ENCODE measurements at regions not wholly inside any gene's neighbourhood (a gene's known extent, or its start where the extent isn't known, plus 50 kb on each side); places are given as distances from the start of the nearest gene placed in this dataset.

DNA sequence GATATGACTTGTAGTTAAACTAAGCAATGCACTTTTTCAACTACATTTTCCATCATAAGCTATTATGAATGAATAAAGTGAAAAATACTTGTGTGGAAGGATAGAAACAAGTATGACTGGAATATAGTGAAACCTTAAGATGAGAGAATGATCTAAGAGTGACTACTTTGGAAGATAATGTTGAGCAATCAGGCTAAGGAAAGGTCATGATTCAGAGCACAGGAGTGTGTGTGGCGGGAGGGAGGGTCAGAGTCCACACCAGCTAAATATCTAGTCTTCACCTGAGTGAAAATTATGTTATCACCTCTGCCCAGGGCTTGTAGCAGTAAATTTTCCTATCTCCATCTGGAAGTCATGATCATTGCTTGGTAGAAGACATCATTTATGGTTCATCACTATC, 833.4 kb upstream of the ATXN8OS start (continued):
- TF ChIP-seq ZNF266 (tag by site-specific recombination; IDR thresholded peaks at IDR 0.05; ENCODE audit: low read depth) = no peak
- no peak for TF ChIP-seq GFI1B (tag by site-specific recombination; IDR thresholded peaks at IDR 0.05)

DNA sequence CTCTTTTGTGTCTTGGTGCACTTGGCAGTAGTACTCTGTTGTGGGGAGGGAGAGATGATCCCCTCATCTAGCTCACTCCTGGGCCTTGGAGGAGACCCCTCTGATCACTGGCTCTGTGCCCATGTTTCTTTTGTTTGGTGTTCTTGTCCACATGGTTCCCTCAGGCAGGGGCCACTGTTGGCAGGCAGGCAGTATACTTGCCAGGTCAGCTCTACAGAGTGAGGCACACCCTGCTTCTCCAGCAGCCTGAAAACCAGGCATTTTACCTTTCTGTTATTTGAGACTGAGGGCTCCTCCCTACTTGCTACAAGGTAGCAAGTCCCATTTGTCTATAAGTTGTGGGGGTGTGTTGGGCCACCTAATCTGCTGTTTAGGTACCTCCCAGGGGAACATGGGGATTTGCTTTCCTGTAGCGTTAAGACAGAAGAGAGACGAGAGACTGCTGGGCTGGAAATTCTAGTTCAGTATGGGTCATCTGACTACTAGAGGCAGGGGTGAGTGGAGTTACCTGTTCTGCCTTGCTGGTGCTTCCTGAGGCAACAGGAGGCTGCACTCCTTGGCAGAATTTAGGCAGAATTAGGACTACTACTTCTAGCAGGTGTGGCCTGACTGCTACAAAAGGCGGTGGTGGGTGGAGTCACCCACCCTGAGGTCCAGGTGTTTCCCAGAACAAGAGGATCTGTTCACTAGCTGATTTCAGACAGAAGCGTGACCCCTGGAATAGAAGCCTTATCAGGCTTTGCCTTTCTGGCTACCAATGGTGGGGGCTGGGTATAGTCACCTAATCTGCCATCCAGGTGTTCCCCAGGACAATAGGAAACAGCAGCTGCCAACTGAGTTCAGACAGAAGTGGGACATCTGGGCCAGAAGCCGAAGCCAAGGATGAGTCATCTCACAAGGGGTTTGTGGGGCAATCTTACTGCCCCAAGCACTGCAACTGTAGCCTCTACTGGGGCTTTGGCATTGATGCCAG, 843.0 kb upstream of the ATXN8OS start:
- Histone ChIP-seq H3K27ac (ENCODE audit: extremely low read depth, low read depth, low read length) (no peak overlapping the region), H3K4me1 (ENCODE audit: control insufficient read depth, insufficient read depth, low read length) (no peaks in the 10 kb centered on the region), H3K36me3 (ENCODE audit: control insufficient read depth in 2 of 2, insufficient read depth in 1 of 2, low read length in 2 of 2) (no peaks in the 10 kb centered on the region), H3K4me3 (ENCODE audit: low read depth, low read length) (no peak overlapping the region), H3K9me3 (ENCODE audit: control insufficient read depth, insufficient read depth, low read depth, low read length) (no peaks in the 10 kb centered on the region)
- TF ChIP-seq ZFHX2 (tag by site-specific recombination; conservative IDR thresholded peaks at IDR 0.05) = no peak
- TF ChIP-seq ZNF585B (tag by site-specific recombination; IDR thresholded peaks at IDR 0.05) = no peak
- TF ChIP-seq, protein P1, sequence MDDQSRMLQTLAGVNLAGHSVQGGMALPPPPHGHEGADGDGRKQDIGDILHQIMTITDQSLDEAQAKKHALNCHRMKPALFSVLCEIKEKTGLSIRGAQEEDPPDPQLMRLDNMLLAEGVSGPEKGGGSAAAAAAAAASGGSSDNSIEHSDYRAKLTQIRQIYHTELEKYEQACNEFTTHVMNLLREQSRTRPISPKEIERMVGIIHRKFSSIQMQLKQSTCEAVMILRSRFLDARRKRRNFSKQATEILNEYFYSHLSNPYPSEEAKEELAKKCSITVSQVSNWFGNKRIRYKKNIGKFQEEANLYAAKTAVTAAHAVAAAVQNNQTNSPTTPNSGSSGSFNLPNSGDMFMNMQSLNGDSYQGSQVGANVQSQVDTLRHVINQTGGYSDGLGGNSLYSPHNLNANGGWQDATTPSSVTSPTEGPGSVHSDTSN (CRISPR knock-in tag; IDR thresholded peaks at IDR 0.05) = no peak
- TF ChIP-seq BCL11A (tag by site-specific recombination; IDR thresholded peaks at IDR 0.05; ENCODE audit: low read depth) = no peak
- no peak for TF ChIP-seq HOXC10 (CRISPR knock-in tag; IDR thresholded peaks at IDR 0.05)
- TF ChIP-seq ZNF473 (tag by site-specific recombination; IDR thresholded peaks at IDR 0.05) = no peak
- no peak for TF ChIP-seq ZNF555 (tag by site-specific recombination; conservative IDR thresholded peaks at IDR 0.05)
- TF ChIP-seq, protein P2, sequence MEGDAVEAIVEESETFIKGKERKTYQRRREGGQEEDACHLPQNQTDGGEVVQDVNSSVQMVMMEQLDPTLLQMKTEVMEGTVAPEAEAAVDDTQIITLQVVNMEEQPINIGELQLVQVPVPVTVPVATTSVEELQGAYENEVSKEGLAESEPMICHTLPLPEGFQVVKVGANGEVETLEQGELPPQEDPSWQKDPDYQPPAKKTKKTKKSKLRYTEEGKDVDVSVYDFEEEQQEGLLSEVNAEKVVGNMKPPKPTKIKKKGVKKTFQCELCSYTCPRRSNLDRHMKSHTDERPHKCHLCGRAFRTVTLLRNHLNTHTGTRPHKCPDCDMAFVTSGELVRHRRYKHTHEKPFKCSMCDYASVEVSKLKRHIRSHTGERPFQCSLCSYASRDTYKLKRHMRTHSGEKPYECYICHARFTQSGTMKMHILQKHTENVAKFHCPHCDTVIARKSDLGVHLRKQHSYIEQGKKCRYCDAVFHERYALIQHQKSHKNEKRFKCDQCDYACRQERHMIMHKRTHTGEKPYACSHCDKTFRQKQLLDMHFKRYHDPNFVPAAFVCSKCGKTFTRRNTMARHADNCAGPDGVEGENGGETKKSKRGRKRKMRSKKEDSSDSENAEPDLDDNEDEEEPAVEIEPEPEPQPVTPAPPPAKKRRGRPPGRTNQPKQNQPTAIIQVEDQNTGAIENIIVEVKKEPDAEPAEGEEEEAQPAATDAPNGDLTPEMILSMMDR (tag by site-specific recombination; IDR thresholded peaks at IDR 0.05) = no peak
- TF ChIP-seq GFI1B (tag by site-specific recombination; IDR thresholded peaks at IDR 0.05) = no peak
- CTCF ChIA-PET = no interaction called here
- POLR2A ChIA-PET = no interaction called here

DNA sequence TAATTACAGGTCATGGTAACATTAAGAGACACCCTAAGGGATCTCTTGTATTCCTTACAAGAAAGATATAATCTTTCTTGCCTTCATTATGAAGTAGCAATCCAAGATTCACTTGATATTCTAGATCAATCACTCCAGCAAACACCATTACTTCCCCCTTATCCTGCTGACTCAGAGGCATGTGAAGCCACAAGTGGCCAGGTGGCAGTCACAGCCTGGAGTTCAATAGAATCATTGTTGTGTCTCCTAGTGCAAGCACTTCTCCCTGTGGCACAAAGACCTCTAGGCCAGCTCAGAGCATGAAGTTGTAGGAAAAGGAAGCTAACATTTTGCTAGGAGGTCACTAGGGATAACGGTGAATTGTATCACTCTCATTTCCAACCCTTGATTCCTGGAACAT, 864.3 kb upstream of the ATXN8OS start:
- Histone ChIP-seq H3K9me3 (ENCODE audit: control insufficient read depth, insufficient read depth, low read depth, low read length) (no peaks in the 10 kb centered on the region), H3K36me3 (ENCODE audit: control insufficient read depth in 2 of 2, insufficient read depth in 1 of 2, low read length in 2 of 2) (no peaks in the 10 kb centered on the region), H3K27ac (ENCODE audit: extremely low read depth, low read depth, low read length) (no peak overlapping the region), H3K4me3 (ENCODE audit: low read depth, low read length) (no peak overlapping the region), H3K4me1 (ENCODE audit: control insufficient read depth, insufficient read depth, low read length) (no peaks in the 10 kb centered on the region)
- POLR2A ChIA-PET = no interaction called here
- CTCF ChIA-PET = no interaction called here
- TF ChIP-seq, protein P3, sequence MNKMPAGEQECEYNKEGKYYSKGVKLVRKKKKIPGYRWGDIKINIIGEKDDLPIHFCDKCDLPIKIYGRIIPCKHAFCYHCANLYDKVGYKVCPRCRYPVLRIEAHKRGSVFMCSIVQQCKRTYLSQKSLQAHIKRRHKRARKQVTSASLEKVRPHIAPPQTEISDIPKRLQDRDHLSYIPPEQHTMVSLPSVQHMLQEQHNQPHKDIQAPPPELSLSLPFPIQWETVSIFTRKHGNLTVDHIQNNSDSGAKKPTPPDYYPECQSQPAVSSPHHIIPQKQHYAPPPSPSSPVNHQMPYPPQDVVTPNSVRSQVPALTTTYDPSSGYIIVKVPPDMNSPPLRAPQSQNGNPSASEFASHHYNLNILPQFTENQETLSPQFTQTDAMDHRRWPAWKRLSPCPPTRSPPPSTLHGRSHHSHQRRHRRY (tag by site-specific recombination; IDR thresholded peaks at IDR 0.05) = no peak
- TF ChIP-seq ZNF169 (tag by site-specific recombination; IDR thresholded peaks at IDR 0.05) (no peak), KLF16 (tag by site-specific recombination; IDR thresholded peaks at IDR 0.05) (no peak), MZF1 (tag by site-specific recombination; IDR thresholded peaks at IDR 0.05; ENCODE audit: borderline replicate concordance) (no peak), ZNF19 (tag by site-specific recombination; IDR thresholded peaks at IDR 0.05; ENCODE audit: low read depth) (no peak), ZNF423 (tag by site-specific recombination; IDR thresholded peaks at IDR 0.05) (no peak), ZNF354C (tag by site-specific recombination; IDR thresholded peaks at IDR 0.05; ENCODE audit: borderline replicate concordance, low read depth) (no peak), ZSCAN23 (tag by site-specific recombination; IDR thresholded peaks at IDR 0.05) (no peak), ZNF548 (tag by site-specific recombination; IDR thresholded peaks at IDR 0.05) (no peak), ZNF747 (tag by site-specific recombination; IDR thresholded peaks at IDR 0.05) (no peak), ZNF596 (tag by site-specific recombination; IDR thresholded peaks at IDR 0.05) (no peak), ZNF138 (tag by site-specific recombination; IDR thresholded peaks at IDR 0.05; ENCODE audit: borderline replicate concordance) (no peak), ZNF843 (tag by site-specific recombination; IDR thresholded peaks at IDR 0.05) (no peak), BCL11B (tag by site-specific recombination; IDR thresholded peaks at IDR 0.05; ENCODE audit: low read depth) (no peak)
- TF ChIP-seq, protein P4, sequence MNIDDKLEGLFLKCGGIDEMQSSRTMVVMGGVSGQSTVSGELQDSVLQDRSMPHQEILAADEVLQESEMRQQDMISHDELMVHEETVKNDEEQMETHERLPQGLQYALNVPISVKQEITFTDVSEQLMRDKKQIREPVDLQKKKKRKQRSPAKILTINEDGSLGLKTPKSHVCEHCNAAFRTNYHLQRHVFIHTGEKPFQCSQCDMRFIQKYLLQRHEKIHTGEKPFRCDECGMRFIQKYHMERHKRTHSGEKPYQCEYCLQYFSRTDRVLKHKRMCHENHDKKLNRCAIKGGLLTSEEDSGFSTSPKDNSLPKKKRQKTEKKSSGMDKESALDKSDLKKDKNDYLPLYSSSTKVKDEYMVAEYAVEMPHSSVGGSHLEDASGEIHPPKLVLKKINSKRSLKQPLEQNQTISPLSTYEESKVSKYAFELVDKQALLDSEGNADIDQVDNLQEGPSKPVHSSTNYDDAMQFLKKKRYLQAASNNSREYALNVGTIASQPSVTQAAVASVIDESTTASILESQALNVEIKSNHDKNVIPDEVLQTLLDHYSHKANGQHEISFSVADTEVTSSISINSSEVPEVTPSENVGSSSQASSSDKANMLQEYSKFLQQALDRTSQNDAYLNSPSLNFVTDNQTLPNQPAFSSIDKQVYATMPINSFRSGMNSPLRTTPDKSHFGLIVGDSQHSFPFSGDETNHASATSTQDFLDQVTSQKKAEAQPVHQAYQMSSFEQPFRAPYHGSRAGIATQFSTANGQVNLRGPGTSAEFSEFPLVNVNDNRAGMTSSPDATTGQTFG (tag by site-specific recombination; IDR thresholded peaks at IDR 0.05; ENCODE audit: borderline replicate concordance) = no peak
- TF ChIP-seq, protein P5, sequence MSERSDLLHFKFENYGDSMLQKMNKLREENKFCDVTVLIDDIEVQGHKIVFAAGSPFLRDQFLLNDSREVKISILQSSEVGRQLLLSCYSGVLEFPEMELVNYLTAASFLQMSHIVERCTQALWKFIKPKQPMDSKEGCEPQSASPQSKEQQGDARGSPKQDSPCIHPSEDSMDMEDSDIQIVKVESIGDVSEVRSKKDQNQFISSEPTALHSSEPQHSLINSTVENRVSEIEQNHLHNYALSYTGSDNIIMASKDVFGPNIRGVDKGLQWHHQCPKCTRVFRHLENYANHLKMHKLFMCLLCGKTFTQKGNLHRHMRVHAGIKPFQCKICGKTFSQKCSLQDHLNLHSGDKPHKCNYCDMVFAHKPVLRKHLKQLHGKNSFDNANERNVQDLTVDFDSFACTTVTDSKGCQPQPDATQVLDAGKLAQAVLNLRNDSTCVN (tag by site-specific recombination; optimal IDR thresholded peaks at IDR 0.05) = no peak
